Erythroblast (primary cell): ENCODE measurements at regions not wholly inside any gene's neighbourhood (a gene's known extent, or its start where the extent isn't known, plus 50 kb on each side); places are given as distances from the start of the nearest gene placed in this dataset.

Source experiments
- GATA1 ChIP-seq: IDR thresholded peaks from 2 replicates; pipeline ENCODE4 v1.6.1; 2011; ENCODE audit warnings: low read depth, mild to moderate bottlenecking, control low read depth, low read length, moderate library complexity
- POLR2A ChIP-seq: IDR thresholded peaks from 2 replicates; pipeline ENCODE4 v1.6.1; 2011; ENCODE audit warnings: mild to moderate bottlenecking, low read length

- no peak for TF ChIP-seq POLR2A
- TF ChIP-seq GATA1 = no peak
These were observed 365.4 kb downstream of the JRKL start for GRCh38 chr11:96755209-96755608.
